ENCODE measurements at regions not wholly inside any gene's neighbourhood (a gene's known extent, or its start where the extent isn't known, plus 50 kb on each side); places are given as distances from the start of the nearest gene placed in this dataset.

GRCh38 chr14:42319996-42320395 lies 713.3 kb downstream of the LRFN5 start:
- Histone ChIP-seq H3K27me3 (ENCODE audit: control insufficient read depth, insufficient read depth, low read length) (no peaks in the 10 kb centered on the region), H3K27ac (ENCODE audit: low read depth, low read length) (no peak overlapping the region), H3K9me3 (ENCODE audit: control insufficient read depth, insufficient read depth, low read length) (no peaks in the 10 kb centered on the region), H3K4me3 (ENCODE audit: low read depth, low read length) (no peak overlapping the region)
- ChIA-PET POLR2A (no interaction called here), CTCF (no interaction called here)
- no peak for TF ChIP-seq CTCF (IDR thresholded peaks at IDR 0.05; ENCODE audit: low read depth, low read length)
- DNase-seq (ENCODE audit: low read depth, low spot score) = no peak

GRCh38 chr14:42316693-42317092 lies 710.0 kb downstream of the LRFN5 start:
- no peak for TF ChIP-seq CTCF (IDR thresholded peaks at IDR 0.05; ENCODE audit: low read depth, low read length)
- no peak for DNase-seq (ENCODE audit: low read depth, low spot score)
- POLR2A ChIA-PET = no interaction called here
- no peak overlapping the region for H3K4me3 ChIP-seq (ENCODE audit: low read depth, low read length)
- H3K9me3 ChIP-seq (ENCODE audit: control insufficient read depth, insufficient read depth, low read length) = no peaks in the 10 kb centered on the region
- no peaks in the 10 kb centered on the region for H3K27me3 ChIP-seq (ENCODE audit: control insufficient read depth, insufficient read depth, low read length)
- H3K27ac ChIP-seq (ENCODE audit: low read depth, low read length) = no peak overlapping the region
- CTCF ChIA-PET = no interaction called here

GRCh38 chr14:42311876-42312275 lies 705.2 kb downstream of the LRFN5 start:
- Histone ChIP-seq H3K27me3 (ENCODE audit: control insufficient read depth, insufficient read depth, low read length) (no peaks in the 10 kb centered on the region), H3K9me3 (ENCODE audit: control insufficient read depth, insufficient read depth, low read length) (peaks cover 4% of the 10 kb centered on the region; the same call in 1 of the 2 replicates), H3K4me3 (ENCODE audit: low read depth, low read length) (no peak overlapping the region), H3K27ac (ENCODE audit: low read depth, low read length) (no peak overlapping the region)
- no peak for TF ChIP-seq CTCF (IDR thresholded peaks at IDR 0.05; ENCODE audit: low read depth, low read length)
- no peak for DNase-seq (ENCODE audit: low read depth, low spot score)
- POLR2A ChIA-PET = no interaction called here
- CTCF ChIA-PET = no interaction called here

- CTCF ChIA-PET = no interaction called here
- Histone ChIP-seq H3K9me3 (ENCODE audit: control insufficient read depth, insufficient read depth, low read length) (peaks cover 4% of the 10 kb centered on the region; the same call in 1 of the 2 replicates), H3K4me3 (ENCODE audit: low read depth, low read length) (no peak overlapping the region), H3K27ac (ENCODE audit: low read depth, low read length) (no peak overlapping the region), H3K27me3 (ENCODE audit: control insufficient read depth, insufficient read depth, low read length) (no peaks in the 10 kb centered on the region)
- no peak for TF ChIP-seq CTCF (IDR thresholded peaks at IDR 0.05; ENCODE audit: low read depth, low read length)
- no peak for DNase-seq (ENCODE audit: low read depth, low spot score)
- POLR2A ChIA-PET = no interaction called here
Measured at GRCh38 chr14:42307239-42307825, 700.7 kb downstream of the LRFN5 start.

GRCh38 chr14:42299692-42300091 lies 693.0 kb downstream of the LRFN5 start:
- POLR2A ChIA-PET = no interaction called here
- no peak for DNase-seq (ENCODE audit: low read depth, low spot score)

More at GRCh38 chr14:42299692-42300091, 693.0 kb downstream of the LRFN5 start:
- Histone ChIP-seq H3K4me3 (ENCODE audit: low read depth, low read length) (no peak overlapping the region), H3K9me3 (ENCODE audit: control insufficient read depth, insufficient read depth, low read length) (no peaks in the 10 kb centered on the region), H3K27me3 (ENCODE audit: control insufficient read depth, insufficient read depth, low read length) (no peaks in the 10 kb centered on the region), H3K27ac (ENCODE audit: low read depth, low read length) (no peak overlapping the region)
- CTCF ChIA-PET = no interaction called here
- TF ChIP-seq CTCF (IDR thresholded peaks at IDR 0.05; ENCODE audit: low read depth, low read length) = no peak

All from AG04450 (cell line).